ENCODE measurements at regions not wholly inside any gene's neighbourhood (a gene's known extent, or its start where the extent isn't known, plus 50 kb on each side); places are given as distances from the start of the nearest gene placed in this dataset.

DNA sequence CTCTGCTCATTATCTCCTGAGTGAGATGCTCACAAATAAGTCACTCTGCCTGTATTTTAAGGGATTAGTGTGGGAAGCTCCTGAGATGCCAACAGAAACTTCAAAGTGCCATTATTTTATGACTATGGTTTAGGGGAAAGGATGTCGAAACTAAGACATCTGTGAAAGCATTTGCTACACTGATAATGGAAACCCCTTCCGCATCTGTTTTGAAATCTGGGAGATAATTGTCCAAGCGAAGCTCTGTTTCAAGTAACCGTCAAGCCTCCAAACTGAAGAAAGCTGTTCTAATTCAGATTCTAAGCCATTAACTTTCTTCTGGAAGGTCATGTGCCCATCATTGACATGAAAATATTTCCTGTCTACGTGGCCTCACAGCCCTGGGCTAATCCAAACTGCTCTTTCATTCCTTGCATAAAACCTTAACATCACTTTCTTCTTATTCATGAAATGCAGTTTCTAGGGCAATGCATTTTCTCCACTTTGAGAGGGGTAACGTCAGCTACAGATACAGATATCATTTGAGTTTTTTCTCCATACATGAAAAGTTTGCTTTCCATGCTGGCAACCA lies 932.0 kb downstream of the C6orf118 start:
- H3K27ac ChIP-seq (ENCODE audit: low read length) = no peak overlapping the region
- H3K36me3 ChIP-seq (replicated peaks; ENCODE audit: low read depth, low read length) = no peaks in the 10 kb centered on the region
- no peak overlapping the region for H2AFZ ChIP-seq (ENCODE audit: low read depth, low read length)
- H4K20me1 ChIP-seq (ENCODE audit: insufficient read depth, low read length) = no peaks in the 10 kb centered on the region
- no peaks in the 10 kb centered on the region for H3K4me1 ChIP-seq (ENCODE audit: low read length)
- H3K4me3 ChIP-seq (ENCODE audit: low read length) = no peak overlapping the region
- no peak overlapping the region for H3K9ac ChIP-seq (ENCODE audit: low read length)
- no peak overlapping the region for H3K4me2 ChIP-seq (ENCODE audit: low read length)
- H3K27me3 ChIP-seq (ENCODE audit: low read depth, low read length) = no peaks in the 10 kb centered on the region
- no peaks in the 10 kb centered on the region for H3K79me2 ChIP-seq (ENCODE audit: low read length)
- TF ChIP-seq, protein P1, sequence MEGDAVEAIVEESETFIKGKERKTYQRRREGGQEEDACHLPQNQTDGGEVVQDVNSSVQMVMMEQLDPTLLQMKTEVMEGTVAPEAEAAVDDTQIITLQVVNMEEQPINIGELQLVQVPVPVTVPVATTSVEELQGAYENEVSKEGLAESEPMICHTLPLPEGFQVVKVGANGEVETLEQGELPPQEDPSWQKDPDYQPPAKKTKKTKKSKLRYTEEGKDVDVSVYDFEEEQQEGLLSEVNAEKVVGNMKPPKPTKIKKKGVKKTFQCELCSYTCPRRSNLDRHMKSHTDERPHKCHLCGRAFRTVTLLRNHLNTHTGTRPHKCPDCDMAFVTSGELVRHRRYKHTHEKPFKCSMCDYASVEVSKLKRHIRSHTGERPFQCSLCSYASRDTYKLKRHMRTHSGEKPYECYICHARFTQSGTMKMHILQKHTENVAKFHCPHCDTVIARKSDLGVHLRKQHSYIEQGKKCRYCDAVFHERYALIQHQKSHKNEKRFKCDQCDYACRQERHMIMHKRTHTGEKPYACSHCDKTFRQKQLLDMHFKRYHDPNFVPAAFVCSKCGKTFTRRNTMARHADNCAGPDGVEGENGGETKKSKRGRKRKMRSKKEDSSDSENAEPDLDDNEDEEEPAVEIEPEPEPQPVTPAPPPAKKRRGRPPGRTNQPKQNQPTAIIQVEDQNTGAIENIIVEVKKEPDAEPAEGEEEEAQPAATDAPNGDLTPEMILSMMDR (IDR thresholded peaks at IDR 0.05; ENCODE audit: low read depth, low read length) = no peak
- no peak for TF ChIP-seq EZH2phosphoT487 (IDR thresholded peaks at IDR 0.05; ENCODE audit: low read depth)
- no peaks in the 10 kb centered on the region for H3K9me3 ChIP-seq (ENCODE audit: insufficient read depth, low read length)

DNA sequence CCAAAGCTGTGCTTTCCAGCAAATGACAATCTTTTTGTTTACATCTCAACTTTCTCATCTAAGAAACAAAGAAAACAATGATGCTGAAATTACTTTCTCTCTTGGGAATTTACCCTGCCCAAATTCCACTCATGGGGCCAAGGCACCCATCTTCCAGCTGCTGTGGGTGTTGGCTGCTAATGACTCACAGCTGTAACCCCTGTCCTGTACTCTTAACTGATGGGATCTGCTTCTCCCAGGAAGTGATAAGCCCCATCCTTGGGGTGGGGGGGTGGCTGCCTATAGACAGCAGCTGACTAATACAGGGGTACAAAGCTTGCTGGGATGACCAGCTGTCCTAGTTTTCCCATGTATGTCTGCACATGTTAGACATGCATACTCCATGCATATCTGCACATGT lies 938.6 kb downstream of the C6orf118 start:
- Histone ChIP-seq H4K20me1 (ENCODE audit: insufficient read depth, low read length) (no peaks in the 10 kb centered on the region), H3K27me3 (ENCODE audit: low read depth, low read length) (no peaks in the 10 kb centered on the region), H3K9me3 (ENCODE audit: insufficient read depth, low read length) (no peaks in the 10 kb centered on the region), H3K4me3 (ENCODE audit: low read length) (no peak overlapping the region), H3K4me1 (ENCODE audit: low read length) (no peaks in the 10 kb centered on the region), H3K27ac (ENCODE audit: low read length) (no peak overlapping the region), H3K4me2 (ENCODE audit: low read length) (no peak overlapping the region), H3K36me3 (replicated peaks; ENCODE audit: low read depth, low read length) (no peaks in the 10 kb centered on the region), H3K79me2 (ENCODE audit: low read length) (no peaks in the 10 kb centered on the region), H3K9ac (ENCODE audit: low read length) (no peak overlapping the region), H2AFZ (ENCODE audit: low read depth, low read length) (no peak overlapping the region)
- TF ChIP-seq, protein P1 (IDR thresholded peaks at IDR 0.05; ENCODE audit: low read depth, low read length) = no peak
- TF ChIP-seq EZH2phosphoT487 (IDR thresholded peaks at IDR 0.05; ENCODE audit: low read depth) = no peak

DNA sequence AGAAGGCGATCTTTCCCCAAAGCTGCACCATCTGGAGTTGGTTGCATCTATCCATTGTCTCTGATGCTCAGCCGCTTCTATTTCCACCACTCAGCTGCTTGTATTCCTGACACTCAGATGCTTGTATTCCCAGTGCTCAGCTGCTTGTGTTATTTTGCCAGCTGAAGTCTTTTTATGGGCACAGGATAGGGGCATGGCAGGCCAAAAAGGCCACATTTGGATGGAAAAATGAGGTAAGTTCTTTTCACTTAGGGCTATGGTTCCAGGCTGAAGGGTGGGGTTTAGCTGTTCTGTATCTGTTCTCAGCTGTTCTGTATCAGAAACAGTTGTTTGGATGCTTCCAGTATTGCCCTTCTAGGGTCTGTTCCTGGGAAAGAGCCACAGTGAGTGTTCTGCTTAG lies 944.9 kb downstream of the QKI start:
- H3K36me3 ChIP-seq (replicated peaks; ENCODE audit: low read depth, low read length) = no peaks in the 10 kb centered on the region
- TF ChIP-seq, protein P1 (IDR thresholded peaks at IDR 0.05; ENCODE audit: low read depth, low read length) = no peak
- TF ChIP-seq EZH2phosphoT487 (IDR thresholded peaks at IDR 0.05; ENCODE audit: low read depth) = no peak
- no peak overlapping the region for H3K9ac ChIP-seq (ENCODE audit: low read length)
- no peak overlapping the region for H3K27ac ChIP-seq (ENCODE audit: low read length)
- no peaks in the 10 kb centered on the region for H3K4me1 ChIP-seq (ENCODE audit: low read length)
- no peak overlapping the region for H3K4me2 ChIP-seq (ENCODE audit: low read length)
- no peaks in the 10 kb centered on the region for H3K27me3 ChIP-seq (ENCODE audit: low read depth, low read length)
- no peak overlapping the region for H2AFZ ChIP-seq (ENCODE audit: low read depth, low read length)
- H3K79me2 ChIP-seq (ENCODE audit: low read length) = no peaks in the 10 kb centered on the region
- H3K4me3 ChIP-seq (ENCODE audit: low read length) = no peak overlapping the region
- H4K20me1 ChIP-seq (ENCODE audit: insufficient read depth, low read length) = no peaks in the 10 kb centered on the region
- no peaks in the 10 kb centered on the region for H3K9me3 ChIP-seq (ENCODE audit: insufficient read depth, low read length)

DNA sequence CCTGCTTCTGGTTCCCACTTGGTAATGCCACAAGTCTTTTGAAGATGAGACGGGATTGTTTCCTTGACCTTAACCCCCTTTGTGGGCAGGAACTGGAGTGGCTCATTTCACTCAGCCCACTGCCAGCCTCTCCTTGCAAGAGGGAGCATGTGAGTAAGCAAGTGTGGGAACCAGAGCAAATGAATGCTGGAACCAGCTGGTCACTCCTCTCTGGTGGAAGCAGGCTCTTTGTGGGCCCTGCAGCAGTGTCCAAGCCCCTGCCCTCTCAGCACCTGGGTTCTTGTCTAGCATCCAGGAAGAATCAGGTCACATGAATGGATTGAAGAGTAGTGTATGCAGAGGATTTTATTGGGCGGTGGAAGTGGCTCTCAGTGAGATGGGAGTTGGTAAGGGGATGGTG lies 944.5 kb downstream of the QKI start:
- Histone ChIP-seq H3K9ac (ENCODE audit: low read length) (no peak overlapping the region), H4K20me1 (ENCODE audit: insufficient read depth, low read length) (no peaks in the 10 kb centered on the region), H3K4me1 (ENCODE audit: low read length) (no peaks in the 10 kb centered on the region), H3K9me3 (ENCODE audit: insufficient read depth, low read length) (no peaks in the 10 kb centered on the region), H3K79me2 (ENCODE audit: low read length) (no peaks in the 10 kb centered on the region), H2AFZ (ENCODE audit: low read depth, low read length) (no peak overlapping the region), H3K27ac (ENCODE audit: low read length) (no peak overlapping the region), H3K4me2 (ENCODE audit: low read length) (no peak overlapping the region), H3K4me3 (ENCODE audit: low read length) (no peak overlapping the region), H3K36me3 (replicated peaks; ENCODE audit: low read depth, low read length) (no peaks in the 10 kb centered on the region), H3K27me3 (ENCODE audit: low read depth, low read length) (no peaks in the 10 kb centered on the region)
- TF ChIP-seq, protein P1 (IDR thresholded peaks at IDR 0.05; ENCODE audit: low read depth, low read length) = no peak
- no peak for TF ChIP-seq EZH2phosphoT487 (IDR thresholded peaks at IDR 0.05; ENCODE audit: low read depth)
